ENCODE measurements at regions not wholly inside any gene's neighbourhood (a gene's known extent, or its start where the extent isn't known, plus 50 kb on each side); places are given as distances from the start of the nearest gene placed in this dataset.

- TF ChIP-seq, protein P1, sequence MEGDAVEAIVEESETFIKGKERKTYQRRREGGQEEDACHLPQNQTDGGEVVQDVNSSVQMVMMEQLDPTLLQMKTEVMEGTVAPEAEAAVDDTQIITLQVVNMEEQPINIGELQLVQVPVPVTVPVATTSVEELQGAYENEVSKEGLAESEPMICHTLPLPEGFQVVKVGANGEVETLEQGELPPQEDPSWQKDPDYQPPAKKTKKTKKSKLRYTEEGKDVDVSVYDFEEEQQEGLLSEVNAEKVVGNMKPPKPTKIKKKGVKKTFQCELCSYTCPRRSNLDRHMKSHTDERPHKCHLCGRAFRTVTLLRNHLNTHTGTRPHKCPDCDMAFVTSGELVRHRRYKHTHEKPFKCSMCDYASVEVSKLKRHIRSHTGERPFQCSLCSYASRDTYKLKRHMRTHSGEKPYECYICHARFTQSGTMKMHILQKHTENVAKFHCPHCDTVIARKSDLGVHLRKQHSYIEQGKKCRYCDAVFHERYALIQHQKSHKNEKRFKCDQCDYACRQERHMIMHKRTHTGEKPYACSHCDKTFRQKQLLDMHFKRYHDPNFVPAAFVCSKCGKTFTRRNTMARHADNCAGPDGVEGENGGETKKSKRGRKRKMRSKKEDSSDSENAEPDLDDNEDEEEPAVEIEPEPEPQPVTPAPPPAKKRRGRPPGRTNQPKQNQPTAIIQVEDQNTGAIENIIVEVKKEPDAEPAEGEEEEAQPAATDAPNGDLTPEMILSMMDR (conservative IDR thresholded peaks at IDR 0.05; ENCODE audit: low read length), result no peak
- TF ChIP-seq EZH2phosphoT487 (IDR thresholded peaks at IDR 0.05; ENCODE audit: borderline replicate concordance, low read depth, low read length), result no peak
Measured at GRCh38 chr1:87688136-87688535, 359.5 kb downstream of the LMO4 start.

Measured in OCI-LY7 (cell line).